ENCODE measurements at regions not wholly inside any gene's neighbourhood (a gene's known extent, or its start where the extent isn't known, plus 50 kb on each side); places are given as distances from the start of the nearest gene placed in this dataset.
A peak's percentile ranks its signal among the peaks of the same experiment; 100 is the strongest.

DNA sequence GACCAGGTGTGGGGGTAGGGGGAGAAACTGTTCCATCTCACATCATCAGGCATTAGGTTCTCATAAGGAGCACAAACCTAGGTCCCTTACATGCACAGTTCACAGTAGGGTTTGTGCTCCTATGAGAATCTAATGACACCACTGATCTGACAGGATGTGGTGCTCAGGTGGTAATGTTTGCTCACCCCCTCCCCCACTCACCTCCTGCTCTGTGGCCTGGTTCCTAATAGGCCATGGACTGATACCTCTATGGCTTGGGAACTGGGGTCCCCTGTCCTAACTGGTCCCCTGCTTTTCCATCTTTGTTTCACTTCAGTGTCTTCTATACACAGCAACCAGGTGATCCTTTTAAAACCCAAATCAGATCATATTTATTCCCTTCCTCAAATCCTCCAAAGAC lies 267.8 kb downstream of the TNS1 start:
- no peak overlapping the region for H3K4me3 Mint-ChIP-seq
- H3K27me3 Mint-ChIP-seq: peaks cover 17% of the 10 kb centered on the region
- H3K36me3 Mint-ChIP-seq (ENCODE audit: low read depth): peaks cover 9% of the 10 kb centered on the region
- H3K4me1 Mint-ChIP-seq: peaks cover 12% of the 10 kb centered on the region
- H3K9me3 ChIP-seq (ENCODE audit: control insufficient read depth, low read length, poor library complexity, severe bottlenecking): no peaks in the 10 kb centered on the region
- H3K27ac Mint-ChIP-seq: no peak overlapping the region
- no peak for ATAC-seq
- DNase-seq: no peak

- H3K9me3 ChIP-seq (ENCODE audit: control insufficient read depth, low read length, poor library complexity, severe bottlenecking): no peaks in the 10 kb centered on the region
- Mint-ChIP-seq H3K36me3 (ENCODE audit: low read depth) (peaks cover 9% of the 10 kb centered on the region), H3K27me3 (peaks cover 12% of the 10 kb centered on the region), H3K4me1 (peaks cover 10% of the 10 kb centered on the region), H3K27ac (peak overlapping the region; percentile 65), H3K4me3 (no peak overlapping the region)
- ATAC-seq: no peak
- DNase-seq: no peak
Observed at GRCh38 chr2:217733461-217733860, 269.3 kb downstream of the TNS1 start.

DNA sequence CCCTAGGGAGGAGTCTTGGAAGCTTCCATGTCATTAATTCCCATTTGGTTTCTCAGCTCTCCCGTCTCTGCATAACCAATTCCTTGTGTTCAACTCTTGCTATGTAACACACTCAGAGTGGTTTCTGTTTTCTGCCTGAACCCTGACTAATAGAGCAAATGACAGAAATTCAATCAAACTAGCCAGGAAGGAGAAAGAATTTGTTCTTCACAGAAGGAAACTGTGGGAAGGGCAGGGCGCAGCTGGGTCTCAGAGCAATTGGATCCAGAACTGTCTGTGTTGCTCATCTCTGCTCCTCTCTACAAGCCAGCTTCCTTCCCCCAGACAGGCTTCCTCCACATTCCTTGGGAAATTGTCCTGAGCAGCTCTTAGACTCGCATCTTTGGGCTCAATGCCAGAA lies 269.8 kb downstream of the TNS1 start:
- DNase-seq (no peak), ATAC-seq (no peak)
- H3K27ac Mint-ChIP-seq: peak overlapping the region; percentile 65
- peaks cover 8% of the 10 kb centered on the region for H3K36me3 Mint-ChIP-seq (ENCODE audit: low read depth)
- no peaks in the 10 kb centered on the region for H3K9me3 ChIP-seq (ENCODE audit: control insufficient read depth, low read length, poor library complexity, severe bottlenecking)
- H3K27me3 Mint-ChIP-seq: peaks cover 12% of the 10 kb centered on the region
- H3K4me1 Mint-ChIP-seq: peaks cover 10% of the 10 kb centered on the region
- no peak overlapping the region for H3K4me3 Mint-ChIP-seq

DNA sequence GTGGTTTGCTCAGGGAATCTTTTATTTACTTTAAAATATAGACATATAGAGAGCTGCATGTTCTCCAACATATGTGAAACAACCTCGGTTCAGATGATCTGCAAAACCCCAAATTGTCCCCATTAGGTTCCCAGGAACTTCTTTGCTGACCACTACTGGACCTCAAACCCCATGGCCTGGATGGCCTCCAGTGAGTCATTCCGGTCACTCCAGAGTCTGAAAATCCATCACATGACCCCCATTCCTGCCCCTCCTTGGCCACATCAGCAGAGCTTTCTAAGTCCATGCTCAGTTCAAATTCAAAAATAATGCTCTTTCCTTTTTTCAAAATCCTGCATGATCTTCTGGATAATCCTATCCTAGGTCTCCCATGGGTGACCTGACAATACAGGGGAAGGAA lies 271.0 kb downstream of the TNS1 start:
- ATAC-seq (no peak), DNase-seq (no peak)
- Mint-ChIP-seq H3K36me3 (ENCODE audit: low read depth) (peaks cover 4% of the 10 kb centered on the region), H3K4me1 (peaks cover 10% of the 10 kb centered on the region), H3K27ac (no peak overlapping the region), H3K27me3 (peaks cover 17% of the 10 kb centered on the region), H3K4me3 (no peak overlapping the region)
- no peaks in the 10 kb centered on the region for H3K9me3 ChIP-seq (ENCODE audit: control insufficient read depth, low read length, poor library complexity, severe bottlenecking)

DNA sequence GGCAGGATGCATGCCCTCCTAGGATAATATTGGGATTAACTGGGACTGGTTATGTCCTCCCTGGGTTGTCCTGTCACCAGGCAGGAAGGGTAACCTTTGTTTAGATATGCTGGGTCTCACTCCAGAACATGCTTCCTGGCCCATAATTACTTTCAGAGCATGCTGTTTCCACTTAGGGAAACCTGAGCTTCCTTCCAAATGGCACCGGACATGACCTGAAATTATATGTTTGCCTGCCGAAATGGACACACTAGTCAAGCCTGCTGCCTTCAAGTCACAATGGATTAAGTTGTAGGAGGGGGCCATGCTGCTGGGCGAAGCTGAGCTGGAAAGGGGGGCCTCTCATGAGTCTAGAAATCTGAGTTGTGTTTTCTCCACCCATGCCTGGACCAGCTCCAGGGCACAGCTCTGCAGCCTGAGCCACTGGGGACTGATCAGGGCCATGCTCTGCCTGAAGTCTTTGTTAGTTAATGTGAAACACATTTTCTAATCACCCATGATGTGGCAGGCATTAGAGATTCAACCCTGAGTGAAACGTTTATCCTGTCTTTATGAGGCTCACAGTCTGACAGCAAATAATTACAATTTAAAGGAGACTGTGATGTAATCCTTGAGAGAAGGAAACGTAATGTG lies 273.3 kb downstream of the TNS1 start:
- Mint-ChIP-seq H3K4me1 (peaks cover 8% of the 10 kb centered on the region), H3K36me3 (ENCODE audit: low read depth) (peaks cover 4% of the 10 kb centered on the region), H3K4me3 (no peak overlapping the region), H3K27me3 (peaks cover 17% of the 10 kb centered on the region), H3K27ac (no peak overlapping the region)
- DNase-seq (no peak), ATAC-seq (no peak)
- H3K9me3 ChIP-seq (ENCODE audit: control insufficient read depth, low read length, poor library complexity, severe bottlenecking): no peaks in the 10 kb centered on the region

DNA sequence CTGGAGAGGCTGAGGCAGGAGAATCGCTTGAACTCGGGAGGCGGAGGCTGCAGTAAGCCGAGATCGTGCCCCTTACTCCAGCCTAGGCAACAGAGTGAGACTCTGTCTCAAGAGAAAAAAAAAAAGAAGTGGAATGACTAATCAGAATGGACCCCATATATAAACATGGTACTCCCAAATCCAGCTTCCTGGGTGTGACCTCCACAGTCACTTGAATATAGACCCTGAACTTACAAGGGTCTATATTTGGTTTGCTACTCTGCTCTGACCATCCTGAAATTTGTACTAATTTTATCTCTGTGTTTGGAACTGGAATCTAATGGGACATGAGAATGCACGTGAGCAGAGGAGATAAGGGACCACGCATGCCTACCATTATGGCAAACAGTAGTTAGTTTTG lies 275.0 kb downstream of the TNS1 start:
- Mint-ChIP-seq H3K4me1 (peaks cover 3% of the 10 kb centered on the region), H3K27me3 (peaks cover 5% of the 10 kb centered on the region), H3K4me3 (no peak overlapping the region), H3K36me3 (ENCODE audit: low read depth) (no peaks in the 10 kb centered on the region), H3K27ac (no peak overlapping the region)
- no peaks in the 10 kb centered on the region for H3K9me3 ChIP-seq (ENCODE audit: control insufficient read depth, low read length, poor library complexity, severe bottlenecking)
- ATAC-seq: no peak
- no peak for DNase-seq

- H3K27me3 Mint-ChIP-seq: peaks cover 5% of the 10 kb centered on the region
- no peak for ATAC-seq
- peaks cover 3% of the 10 kb centered on the region for H3K36me3 Mint-ChIP-seq (ENCODE audit: low read depth)
- DNase-seq: no peak
- no peaks in the 10 kb centered on the region for H3K9me3 ChIP-seq (ENCODE audit: control insufficient read depth, low read length, poor library complexity, severe bottlenecking)
- H3K4me3 Mint-ChIP-seq: no peak overlapping the region
- H3K4me1 Mint-ChIP-seq: no peaks in the 10 kb centered on the region
- H3K27ac Mint-ChIP-seq: no peak overlapping the region
Observed at GRCh38 chr2:217725409-217725808, 277.4 kb downstream of the TNS1 start.

GRCh38 chr2:217724471-217724870 lies 278.3 kb downstream of the TNS1 start:
- H3K36me3 Mint-ChIP-seq (ENCODE audit: low read depth): peaks cover 3% of the 10 kb centered on the region
- H3K27ac Mint-ChIP-seq: no peak overlapping the region
- ATAC-seq (no peak), DNase-seq (no peak)
- peaks cover 8% of the 10 kb centered on the region for H3K27me3 Mint-ChIP-seq
- H3K9me3 ChIP-seq (ENCODE audit: control insufficient read depth, low read length, poor library complexity, severe bottlenecking): no peaks in the 10 kb centered on the region
- no peak overlapping the region for H3K4me3 Mint-ChIP-seq
- H3K4me1 Mint-ChIP-seq: no peaks in the 10 kb centered on the region

GRCh38 chr2:217723981-217724380 lies 278.8 kb downstream of the TNS1 start:
- H3K9me3 ChIP-seq (ENCODE audit: control insufficient read depth, low read length, poor library complexity, severe bottlenecking): no peaks in the 10 kb centered on the region
- DNase-seq (no peak), ATAC-seq (no peak)
- H3K4me1 Mint-ChIP-seq: no peaks in the 10 kb centered on the region
- H3K36me3 Mint-ChIP-seq (ENCODE audit: low read depth): peaks cover 3% of the 10 kb centered on the region
- H3K4me3 Mint-ChIP-seq: no peak overlapping the region
- H3K27ac Mint-ChIP-seq: no peak overlapping the region
- peaks cover 13% of the 10 kb centered on the region for H3K27me3 Mint-ChIP-seq

- no peak overlapping the region for H3K27ac Mint-ChIP-seq
- peaks cover 3% of the 10 kb centered on the region for H3K4me1 Mint-ChIP-seq
- H3K9me3 ChIP-seq (ENCODE audit: control insufficient read depth, low read length, poor library complexity, severe bottlenecking): no peaks in the 10 kb centered on the region
- peaks cover 3% of the 10 kb centered on the region for H3K36me3 Mint-ChIP-seq (ENCODE audit: low read depth)
- ATAC-seq (no peak), DNase-seq (no peak)
- H3K27me3 Mint-ChIP-seq: peaks cover 20% of the 10 kb centered on the region
- no peak overlapping the region for H3K4me3 Mint-ChIP-seq
Observed at GRCh38 chr2:217722883-217723472, 279.8 kb downstream of the TNS1 start.

DNA sequence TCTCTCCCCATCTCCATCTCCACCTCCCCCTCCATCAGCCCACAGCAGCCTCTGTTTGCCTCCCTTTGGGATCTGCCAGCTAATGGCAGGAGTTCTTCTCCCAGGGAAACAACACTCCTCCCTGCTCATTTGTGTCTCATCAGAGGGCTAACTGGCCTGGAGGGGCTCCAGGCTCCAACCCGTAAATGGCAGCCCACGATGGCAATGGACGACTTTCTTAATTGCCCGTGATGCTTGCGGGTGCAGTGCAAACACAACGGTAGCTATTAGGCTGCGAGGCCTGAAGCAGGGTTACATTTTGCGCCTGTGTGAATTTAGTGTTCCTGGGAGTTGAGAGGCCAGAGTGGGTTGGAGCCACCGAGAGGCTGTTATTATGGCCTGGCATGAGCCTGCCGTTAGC lies 285.1 kb downstream of the TNS1 start:
- peaks cover 11% of the 10 kb centered on the region for H3K4me1 Mint-ChIP-seq

GRCh38 chr2:217715484-217715883 lies 287.3 kb downstream of the TNS1 start:
- Mint-ChIP-seq H3K4me1 (peaks cover 17% of the 10 kb centered on the region), H3K4me3 (no peak overlapping the region), H3K27ac (peak overlapping the region; percentile 82), H3K36me3 (ENCODE audit: low read depth) (peaks cover under 1% of the 10 kb centered on the region), H3K27me3 (peaks cover 34% of the 10 kb centered on the region)
- ATAC-seq: no peak
- no peaks in the 10 kb centered on the region for H3K9me3 ChIP-seq (ENCODE audit: control insufficient read depth, low read length, poor library complexity, severe bottlenecking)
- DNase-seq: no peak

More for the DNA sequence above, 285.1 kb downstream of the TNS1 start:
- peaks cover 31% of the 10 kb centered on the region for H3K27me3 Mint-ChIP-seq
- no peak overlapping the region for H3K27ac Mint-ChIP-seq
- no peak overlapping the region for H3K4me3 Mint-ChIP-seq
- ATAC-seq (no peak), DNase-seq (no peak)
- H3K36me3 Mint-ChIP-seq (ENCODE audit: low read depth): peaks cover 3% of the 10 kb centered on the region
- no peaks in the 10 kb centered on the region for H3K9me3 ChIP-seq (ENCODE audit: control insufficient read depth, low read length, poor library complexity, severe bottlenecking)

- Mint-ChIP-seq H3K36me3 (ENCODE audit: low read depth) (peaks cover 3% of the 10 kb centered on the region), H3K27ac (no peak overlapping the region), H3K4me1 (peaks cover 22% of the 10 kb centered on the region), H3K4me3 (no peak overlapping the region), H3K27me3 (peaks cover 34% of the 10 kb centered on the region)
- no peaks in the 10 kb centered on the region for H3K9me3 ChIP-seq (ENCODE audit: control insufficient read depth, low read length, poor library complexity, severe bottlenecking)
- no peak for ATAC-seq
- DNase-seq: no peak
Observed at GRCh38 chr2:217714287-217714751, 288.5 kb downstream of the TNS1 start.
